GM21529 (cell line): ENCODE measurements at regions not wholly inside any gene's neighbourhood (a gene's known extent, or its start where the extent isn't known, plus 50 kb on each side); places are given as distances from the start of the nearest gene placed in this dataset.

Source experiments
- ATAC-seq: cut with Tn5 transposase; IDR thresholded peaks from one replicate; pipeline ENCODE4 v1.9.1; 2021; ENCODE audit not compliant: unreplicated experiment

- ATAC-seq, result no peak
These were observed 408.7 kb upstream of the PSMD7 start for GRCh38 chr16:73887911-73888310.

DNA sequence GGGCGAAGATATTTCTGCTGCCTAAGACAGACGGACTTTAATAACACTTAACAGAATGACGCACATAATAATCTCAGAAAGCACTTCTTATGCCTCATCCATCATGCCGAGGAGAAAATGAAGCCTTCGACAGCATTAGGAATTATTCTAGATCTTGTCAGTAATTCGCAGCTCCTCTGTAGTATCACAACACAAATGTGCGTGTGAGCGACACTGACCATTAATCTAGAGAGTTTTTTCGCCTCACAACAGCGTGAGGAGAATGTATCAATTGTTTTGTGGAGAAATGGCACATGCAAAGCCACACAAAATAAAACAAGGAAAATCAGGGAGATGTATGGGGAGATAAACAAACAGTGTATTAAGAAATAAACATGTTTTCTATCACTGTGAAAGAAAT, 410.2 kb upstream of the PSMD7 start:
- ATAC-seq, result no peak

GRCh38 chr16:73885319-73885718, 411.3 kb upstream of the PSMD7 start:
- no peak for ATAC-seq

DNA sequence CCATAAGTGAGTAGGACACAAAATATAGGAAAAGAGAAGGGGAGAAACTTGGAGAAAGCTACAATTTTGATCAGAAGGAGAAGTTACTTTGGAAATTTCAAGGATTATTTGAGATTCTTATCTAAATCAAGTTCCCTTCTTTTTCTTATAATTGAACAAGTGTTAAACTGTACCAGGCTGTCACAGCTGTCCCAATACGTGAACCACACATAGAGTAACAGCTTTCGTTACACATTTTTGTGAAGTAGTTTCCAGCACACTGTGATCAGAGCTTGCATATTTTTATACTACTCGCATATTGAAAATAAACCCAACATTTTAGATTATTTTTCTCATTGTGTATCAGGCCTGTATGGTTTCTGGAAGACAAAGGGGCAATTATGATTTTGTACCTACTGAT, 412.8 kb upstream of the PSMD7 start:
- no peak for ATAC-seq

DNA sequence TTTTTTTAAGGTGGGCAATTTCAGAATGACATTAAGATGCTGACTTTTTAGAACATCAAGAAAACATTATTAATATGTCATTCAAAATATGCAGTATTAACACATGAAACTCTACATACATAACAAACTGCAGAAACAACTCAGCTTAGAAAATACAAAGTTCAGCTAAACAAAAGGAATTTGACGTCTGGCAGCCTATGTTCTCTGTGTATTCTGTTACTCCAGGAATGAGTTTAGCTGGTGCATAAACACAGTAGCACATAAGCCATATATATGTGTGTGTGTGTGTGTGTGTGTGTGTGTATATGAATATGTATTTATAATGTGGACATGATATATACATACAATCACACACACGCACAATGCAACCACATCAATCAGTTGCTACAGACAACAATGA, 413.5 kb upstream of the PSMD7 start:
- no peak for ATAC-seq

DNA sequence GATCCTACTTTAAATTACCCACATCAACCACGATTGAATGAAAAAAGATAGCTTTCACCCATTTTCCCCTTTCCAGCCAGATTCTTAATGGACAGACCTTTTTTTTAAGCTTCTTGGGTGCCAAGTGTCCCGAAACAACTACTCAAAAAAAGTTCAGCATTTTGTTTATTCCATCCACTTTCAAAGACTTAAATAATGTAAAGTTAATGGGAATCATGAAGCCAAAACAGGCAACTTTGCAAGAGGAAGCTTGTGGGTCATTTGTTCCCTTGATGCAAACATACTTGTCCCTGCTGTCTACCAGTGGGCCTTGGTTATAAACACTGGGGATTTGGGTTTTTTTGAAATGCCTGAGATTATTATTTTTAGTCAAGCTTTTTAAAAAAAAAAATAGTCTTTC, 414.0 kb upstream of the PSMD7 start:
- ATAC-seq, result no peak

DNA sequence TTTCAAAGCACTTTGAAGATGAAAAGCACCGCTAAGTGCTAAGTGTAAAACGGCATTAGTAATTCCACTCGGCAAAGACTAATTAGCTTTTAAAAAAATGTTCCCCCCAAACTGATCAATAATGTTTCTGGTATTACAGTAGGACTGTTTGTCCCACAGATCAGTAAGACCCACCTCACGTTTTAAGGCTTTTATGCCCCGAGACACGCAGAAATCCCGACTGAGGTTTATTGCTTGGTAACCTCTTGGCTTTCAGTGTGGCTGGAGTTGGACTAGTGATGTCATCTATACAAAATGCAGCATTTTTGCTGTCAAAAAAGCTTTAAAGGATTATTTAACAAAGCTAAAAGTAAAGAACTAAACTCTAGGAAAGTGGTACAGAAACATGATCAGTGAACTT, 414.6 kb upstream of the PSMD7 start:
- no peak for ATAC-seq

- ATAC-seq, result no peak
These were observed 417.0 kb upstream of the PSMD7 start for GRCh38 chr16:73879621-73880020.

GRCh38 chr16:73878611-73879010, 418.0 kb upstream of the PSMD7 start:
- ATAC-seq, result no peak

DNA sequence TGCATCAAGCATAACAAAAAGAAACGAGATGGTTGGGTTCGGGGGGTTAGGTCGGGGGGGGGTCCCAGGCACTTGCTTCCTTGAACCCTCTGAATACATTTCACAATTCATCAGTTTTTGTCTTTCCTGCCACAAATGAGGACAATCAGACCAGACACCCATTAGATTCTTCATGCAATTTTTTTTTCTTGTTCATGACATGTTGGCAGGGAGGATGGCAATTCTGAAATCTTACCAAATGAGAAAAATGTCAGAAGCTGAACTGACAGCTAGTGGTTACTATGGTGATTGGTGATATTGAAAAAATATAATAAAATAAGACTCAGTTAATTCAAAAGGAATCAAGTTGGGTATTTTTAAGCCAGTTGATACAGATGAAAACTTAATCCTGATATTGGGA, 419.5 kb upstream of the PSMD7 start:
- no peak for ATAC-seq

- no peak for ATAC-seq
These were observed 420.5 kb upstream of the PSMD7 start for GRCh38 chr16:73875996-73876690.

- no peak for ATAC-seq
These were observed 422.3 kb upstream of the PSMD7 start for GRCh38 chr16:73874324-73874723.

- ATAC-seq, result no peak
These were observed 423.0 kb upstream of the PSMD7 start for GRCh38 chr16:73873643-73874042.

GRCh38 chr16:73872856-73873255, 423.8 kb upstream of the PSMD7 start:
- no peak for ATAC-seq

- ATAC-seq, result no peak
These were observed 425.4 kb upstream of the PSMD7 start for GRCh38 chr16:73871088-73871733.

GRCh38 chr16:73869126-73869525, 427.5 kb upstream of the PSMD7 start:
- ATAC-seq, result no peak

DNA sequence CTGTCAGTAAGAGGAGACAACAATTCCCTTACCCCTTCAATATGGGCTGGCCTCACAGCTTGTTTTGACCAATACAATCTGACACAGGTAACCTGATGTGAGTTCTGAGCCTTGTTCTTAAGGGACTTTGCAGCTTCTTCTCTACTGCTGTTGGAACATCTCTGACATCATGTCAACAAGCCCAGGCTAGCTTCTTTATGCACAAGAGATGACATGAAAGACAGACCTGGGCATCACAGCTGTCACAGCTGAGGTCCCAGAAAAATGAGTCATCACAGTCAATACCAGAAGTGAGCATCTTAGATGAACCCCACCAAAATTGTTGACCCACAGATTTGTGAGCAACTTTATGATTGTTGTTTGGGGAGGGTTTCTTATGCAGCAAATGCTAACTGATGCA, 431.7 kb upstream of the PSMD7 start:
- no peak for ATAC-seq

DNA sequence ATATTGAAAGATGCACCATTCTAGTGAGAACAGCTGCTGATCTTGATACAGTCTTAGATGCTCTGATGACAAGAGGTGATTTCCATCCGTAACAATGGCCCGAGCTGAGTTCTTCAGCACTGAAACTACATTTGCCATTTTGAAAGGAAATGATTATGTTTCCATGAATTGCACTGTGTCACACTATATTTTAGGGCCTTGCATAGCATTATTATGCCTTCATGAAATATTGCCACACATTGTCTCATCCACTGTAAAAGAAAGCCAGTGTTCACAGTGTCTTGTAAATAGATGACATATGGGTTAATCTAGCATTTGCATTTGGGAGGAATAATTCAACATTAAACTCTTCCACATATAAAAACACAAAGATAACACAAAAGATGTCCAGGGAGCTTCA, 438.3 kb upstream of the PSMD7 start:
- ATAC-seq, result no peak

DNA sequence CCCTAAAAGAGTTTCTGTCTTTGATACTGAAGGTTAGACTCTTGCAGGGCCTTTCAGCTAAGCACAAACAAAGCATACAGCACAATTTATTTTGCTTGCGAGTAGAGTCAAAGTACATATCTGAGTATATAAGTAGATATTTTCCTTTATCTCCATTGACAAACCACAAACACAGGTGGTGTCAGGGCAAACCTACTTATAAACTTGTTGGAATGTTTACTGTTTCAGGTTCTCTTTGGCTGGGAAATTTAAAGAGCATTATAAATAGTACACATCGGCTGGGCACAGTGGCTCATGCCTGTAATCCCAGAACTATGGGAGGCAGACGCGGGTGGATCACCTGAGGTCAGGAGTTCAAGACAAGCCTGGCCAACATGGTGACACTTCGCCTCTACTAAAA, 442.6 kb upstream of the PSMD7 start:
- ATAC-seq, result no peak

- ATAC-seq, result no peak
These were observed 444.1 kb upstream of the PSMD7 start for GRCh38 chr16:73852561-73852960.

GRCh38 chr16:73848993-73849392, 447.6 kb upstream of the PSMD7 start:
- no peak for ATAC-seq

GRCh38 chr16:73847090-73847489, 449.5 kb upstream of the PSMD7 start:
- no peak for ATAC-seq

DNA sequence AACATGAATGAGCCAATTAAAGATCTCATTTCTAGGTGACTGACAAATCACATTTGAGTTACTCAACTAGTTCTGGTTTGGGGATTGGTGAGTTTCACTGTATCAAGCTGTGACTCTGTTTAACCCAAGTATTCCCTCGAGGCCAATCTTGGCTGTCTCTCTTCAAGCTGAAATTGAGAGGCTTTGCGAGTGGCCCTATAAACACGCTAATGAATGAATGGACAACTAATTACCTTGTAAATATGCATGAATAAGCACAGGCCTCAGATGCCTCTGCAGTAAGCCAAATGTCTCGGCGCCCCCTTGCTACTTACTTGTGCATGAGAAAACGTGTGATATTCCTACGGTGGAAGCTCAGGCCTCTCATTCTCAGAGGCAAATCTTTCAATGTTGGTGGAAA, 450.3 kb upstream of the PSMD7 start:
- no peak for ATAC-seq
